ENCODE measurements at regions not wholly inside any gene's neighbourhood (a gene's known extent, or its start where the extent isn't known, plus 50 kb on each side); places are given as distances from the start of the nearest gene placed in this dataset.

GRCh38 chr16:22678311-22678710, 135.7 kb upstream of the HS3ST2 start:
- no peak overlapping the region for H2BK12ac ChIP-seq (ENCODE audit: insufficient read length, low read depth, low read length)
- no peak overlapping the region for H2BK20ac ChIP-seq (ENCODE audit: low read depth, low read length, poor library complexity, severe bottlenecking)
- H4K91ac ChIP-seq (ENCODE audit: insufficient read length, low read depth, low read length) = no peak overlapping the region
- no peak overlapping the region for H3K14ac ChIP-seq (ENCODE audit: insufficient read depth, low read length)
- H3K56ac ChIP-seq (ENCODE audit: insufficient read length, low read depth, low read length) = no peak overlapping the region
- no peak overlapping the region for H4K5ac ChIP-seq (ENCODE audit: insufficient read length, low read depth, low read length)
- H3K27me3 Mint-ChIP-seq (ENCODE audit: low read depth) = 0 out of 2 replicates have a peak, but pooled peaks cover 3% of the 10 kb centered on the region
- H3K36me3 Mint-ChIP-seq (ENCODE audit: insufficient read depth in 1 of 3, low read depth in 3 of 3) = no peaks in the 10 kb centered on the region
- H3K27ac ChIP-seq (ENCODE audit: insufficient read length, low read depth, low read length) = no peak overlapping the region
- no peak overlapping the region for H2AK5ac ChIP-seq (ENCODE audit: insufficient read length, low read length)
- H3K27ac Mint-ChIP-seq = no peak overlapping the region
- H3K23ac ChIP-seq (ENCODE audit: insufficient read length, low read depth, low read length) = no peak overlapping the region
- no peak overlapping the region for H2BK15ac ChIP-seq (ENCODE audit: low read depth, low read length)
- H3T11ph ChIP-seq (ENCODE audit: low read length) = no peak overlapping the region
- no peak overlapping the region for H3K18ac ChIP-seq (ENCODE audit: insufficient read length, low read depth, low read length)
- H3K4me1 ChIP-seq (ENCODE audit: insufficient read depth, low read length) = peaks cover 6% of the 10 kb centered on the region; the same call in 1 of the 2 replicates
- DNase-seq = peak; percentile 10
- H2BK120ac ChIP-seq (ENCODE audit: low read depth, low read length, poor library complexity, severe bottlenecking) = no peak overlapping the region
- H3K4me1 Mint-ChIP-seq = peaks cover 7 to 8% of the 10 kb centered on the region in 2 experiments
- WGBS (ENCODE audit: extremely low coverage, insufficient read length, low lambda C conversion rate) = no CpG with 5 or more reads among the region's 2 CpGs
- TF ChIP-seq, protein P1, sequence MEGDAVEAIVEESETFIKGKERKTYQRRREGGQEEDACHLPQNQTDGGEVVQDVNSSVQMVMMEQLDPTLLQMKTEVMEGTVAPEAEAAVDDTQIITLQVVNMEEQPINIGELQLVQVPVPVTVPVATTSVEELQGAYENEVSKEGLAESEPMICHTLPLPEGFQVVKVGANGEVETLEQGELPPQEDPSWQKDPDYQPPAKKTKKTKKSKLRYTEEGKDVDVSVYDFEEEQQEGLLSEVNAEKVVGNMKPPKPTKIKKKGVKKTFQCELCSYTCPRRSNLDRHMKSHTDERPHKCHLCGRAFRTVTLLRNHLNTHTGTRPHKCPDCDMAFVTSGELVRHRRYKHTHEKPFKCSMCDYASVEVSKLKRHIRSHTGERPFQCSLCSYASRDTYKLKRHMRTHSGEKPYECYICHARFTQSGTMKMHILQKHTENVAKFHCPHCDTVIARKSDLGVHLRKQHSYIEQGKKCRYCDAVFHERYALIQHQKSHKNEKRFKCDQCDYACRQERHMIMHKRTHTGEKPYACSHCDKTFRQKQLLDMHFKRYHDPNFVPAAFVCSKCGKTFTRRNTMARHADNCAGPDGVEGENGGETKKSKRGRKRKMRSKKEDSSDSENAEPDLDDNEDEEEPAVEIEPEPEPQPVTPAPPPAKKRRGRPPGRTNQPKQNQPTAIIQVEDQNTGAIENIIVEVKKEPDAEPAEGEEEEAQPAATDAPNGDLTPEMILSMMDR (conservative IDR thresholded peaks at IDR 0.05) = no peak
- H4K8ac ChIP-seq (replicated peaks; ENCODE audit: insufficient read length, low read depth, low read length) = no peak overlapping the region
- H3K23me2 ChIP-seq (ENCODE audit: insufficient read length, low read depth, low read length, poor library complexity, severe bottlenecking) = no peaks in the 10 kb centered on the region
- H3K79me1 ChIP-seq (ENCODE audit: insufficient read depth, low read depth, low read length, poor library complexity, severe bottlenecking) = no peaks in the 10 kb centered on the region
- H3K9me3 ChIP-seq (ENCODE audit: control insufficient read depth, low read depth, low read length) = no peaks in the 10 kb centered on the region
- no peak overlapping the region for H3K9ac ChIP-seq (ENCODE audit: extremely low read depth, insufficient read length, low read length)
- H3K27me3 ChIP-seq (ENCODE audit: insufficient read depth, low read length) = no peaks in the 10 kb centered on the region
- H3K4me3 Mint-ChIP-seq = no peak overlapping the region
- H4K20me1 ChIP-seq (ENCODE audit: control insufficient read depth, insufficient read depth, insufficient read length) = no peaks in the 10 kb centered on the region
- H3K4ac ChIP-seq (ENCODE audit: low read depth, low read length) = no peak overlapping the region
- no peak overlapping the region for H2AFZ ChIP-seq (ENCODE audit: low read length)
- H3K4me2 ChIP-seq (ENCODE audit: insufficient read depth, insufficient read length, low read length) = no peak overlapping the region
- H2BK5ac ChIP-seq (ENCODE audit: insufficient read length, low read length) = no peak overlapping the region
- no peaks in the 10 kb centered on the region for H3K9me3 Mint-ChIP-seq
- no peaks in the 10 kb centered on the region for H3K79me2 ChIP-seq (ENCODE audit: insufficient read depth, low read length)
